Fibroblast of pulmonary artery (primary cell): ENCODE measurements at regions not wholly inside any gene's neighbourhood (a gene's known extent, or its start where the extent isn't known, plus 50 kb on each side); places are given as distances from the start of the nearest gene placed in this dataset.

Experiments used
- DNase-seq: peaks from one replicate; pipeline ENCODE4 v3.0.0-alpha.2; 2010; ENCODE audit warnings: low read depth
- H3K4me3 ChIP-seq: replicated peaks from 2 replicates; pipeline ENCODE4 v1.5.1; 2011; ENCODE audit warnings: low read depth, mild to moderate bottlenecking, control low read depth, low read length, moderate library complexity
- TF ChIP-seq, protein P1 (sequence below): IDR thresholded peaks from 2 replicates; pipeline ENCODE4 v1.5.1; 2011; ENCODE audit warnings: mild to moderate bottlenecking, control low read depth, low read length, inconsistent platforms; ENCODE audit errors: missing control alignments

- TF ChIP-seq, protein P1, sequence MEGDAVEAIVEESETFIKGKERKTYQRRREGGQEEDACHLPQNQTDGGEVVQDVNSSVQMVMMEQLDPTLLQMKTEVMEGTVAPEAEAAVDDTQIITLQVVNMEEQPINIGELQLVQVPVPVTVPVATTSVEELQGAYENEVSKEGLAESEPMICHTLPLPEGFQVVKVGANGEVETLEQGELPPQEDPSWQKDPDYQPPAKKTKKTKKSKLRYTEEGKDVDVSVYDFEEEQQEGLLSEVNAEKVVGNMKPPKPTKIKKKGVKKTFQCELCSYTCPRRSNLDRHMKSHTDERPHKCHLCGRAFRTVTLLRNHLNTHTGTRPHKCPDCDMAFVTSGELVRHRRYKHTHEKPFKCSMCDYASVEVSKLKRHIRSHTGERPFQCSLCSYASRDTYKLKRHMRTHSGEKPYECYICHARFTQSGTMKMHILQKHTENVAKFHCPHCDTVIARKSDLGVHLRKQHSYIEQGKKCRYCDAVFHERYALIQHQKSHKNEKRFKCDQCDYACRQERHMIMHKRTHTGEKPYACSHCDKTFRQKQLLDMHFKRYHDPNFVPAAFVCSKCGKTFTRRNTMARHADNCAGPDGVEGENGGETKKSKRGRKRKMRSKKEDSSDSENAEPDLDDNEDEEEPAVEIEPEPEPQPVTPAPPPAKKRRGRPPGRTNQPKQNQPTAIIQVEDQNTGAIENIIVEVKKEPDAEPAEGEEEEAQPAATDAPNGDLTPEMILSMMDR: no peak
- H3K4me3 ChIP-seq: no peak overlapping the region
- DNase-seq: no peak
These were observed 411.6 kb downstream of the RPS24 start for GRCh38 chr10:78445308-78445707.

DNA sequence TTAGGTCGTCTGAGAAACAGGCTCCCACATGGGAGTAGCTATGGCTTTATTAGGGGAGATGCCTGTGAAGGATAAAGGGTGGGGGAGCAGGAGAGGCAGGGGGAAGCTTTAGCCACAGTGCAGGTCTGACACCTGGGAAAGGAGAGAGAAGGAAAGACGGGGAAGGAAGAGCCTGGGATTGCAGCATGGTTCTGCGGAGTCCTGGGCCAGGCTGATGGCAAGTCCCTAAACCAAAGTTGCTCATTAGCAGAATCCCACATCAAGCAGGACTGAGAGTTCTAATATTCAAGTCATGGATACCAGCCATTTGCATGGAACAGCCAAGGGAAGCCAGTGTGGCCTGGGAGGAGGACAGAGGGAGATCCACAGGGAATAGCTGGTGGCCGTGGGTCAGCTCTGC lies 414.8 kb downstream of the RPS24 start:
- no peak overlapping the region for H3K4me3 ChIP-seq
- TF ChIP-seq, protein P1: no peak
- DNase-seq: no peak

DNA sequence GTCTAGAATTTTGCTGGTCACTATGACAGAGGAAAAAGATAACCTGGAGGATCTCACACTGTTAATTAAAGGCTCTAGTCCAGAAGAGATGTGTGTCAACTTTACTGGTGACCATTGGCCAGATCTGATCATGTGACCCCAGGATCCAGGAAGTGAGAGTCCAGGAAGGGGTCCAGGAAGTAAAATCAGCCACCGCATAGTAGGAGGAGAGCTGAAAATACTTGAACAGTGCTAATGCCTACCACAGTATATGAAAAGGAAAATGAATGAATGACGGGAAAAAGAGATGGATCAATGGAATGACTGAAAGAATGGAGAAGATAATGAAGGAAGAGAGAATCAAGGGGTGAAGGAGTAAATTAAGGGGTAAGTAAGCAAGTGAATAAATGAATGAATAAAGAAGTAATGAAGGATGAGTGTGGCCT lies 415.3 kb downstream of the RPS24 start:
- TF ChIP-seq, protein P1: no peak
- DNase-seq: no peak
- H3K4me3 ChIP-seq: no peak overlapping the region

DNA sequence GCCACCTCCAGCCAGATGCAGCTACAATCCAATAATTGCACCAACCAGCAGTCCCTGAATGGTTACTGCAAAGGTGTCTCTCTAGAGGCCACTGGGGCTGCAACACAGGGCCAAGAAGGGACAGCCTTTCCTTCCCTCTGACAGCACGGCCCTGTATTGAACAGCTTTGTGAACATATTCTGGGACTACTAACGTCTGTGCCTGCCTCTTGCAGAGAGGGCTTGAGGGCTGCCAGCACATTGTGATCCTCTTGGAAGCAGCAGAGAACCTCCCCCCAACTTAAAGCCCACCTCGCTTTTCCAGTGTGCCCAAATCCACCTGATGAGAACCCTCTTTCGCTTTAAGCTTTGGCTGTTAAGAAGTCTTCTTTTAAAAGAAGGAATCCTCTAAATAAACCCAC lies 415.9 kb downstream of the RPS24 start:
- DNase-seq: no peak
- H3K4me3 ChIP-seq: no peak overlapping the region
- TF ChIP-seq, protein P1: no peak

GRCh38 chr10:78450239-78450638 lies 416.6 kb downstream of the RPS24 start:
- no peak for DNase-seq
- TF ChIP-seq, protein P1: no peak
- H3K4me3 ChIP-seq: no peak overlapping the region

GRCh38 chr10:78450807-78451485 lies 417.3 kb downstream of the RPS24 start:
- H3K4me3 ChIP-seq: no peak overlapping the region
- DNase-seq: no peak
- TF ChIP-seq, protein P1: no peak

GRCh38 chr10:78451592-78451991 lies 417.9 kb downstream of the RPS24 start:
- TF ChIP-seq, protein P1: no peak
- peak; percentile 37 for DNase-seq
- no peak overlapping the region for H3K4me3 ChIP-seq
